PC-3 (cell line): ENCODE measurements at regions not wholly inside any gene's neighbourhood (a gene's known extent, or its start where the extent isn't known, plus 50 kb on each side); places are given as distances from the start of the nearest gene placed in this dataset.

Experiments used
- CTCF ChIP-seq: fragments of 300-600 bp; sonication (generic); conservative IDR thresholded peaks from 2 replicates; pipeline ENCODE4 v1.5.1; 2017; ENCODE audit warnings: antibody characterized with exemption, low read depth, mild to moderate bottlenecking, low read length
- EZH2 ChIP-seq: fragments of 300-600 bp; sonication (generic); IDR thresholded peaks from one replicate; pipeline ENCODE4 v1.6.1; 2017; ENCODE audit warnings: antibody characterized with exemption, mild to moderate bottlenecking, low read length; ENCODE audit not compliant: unreplicated experiment

DNA sequence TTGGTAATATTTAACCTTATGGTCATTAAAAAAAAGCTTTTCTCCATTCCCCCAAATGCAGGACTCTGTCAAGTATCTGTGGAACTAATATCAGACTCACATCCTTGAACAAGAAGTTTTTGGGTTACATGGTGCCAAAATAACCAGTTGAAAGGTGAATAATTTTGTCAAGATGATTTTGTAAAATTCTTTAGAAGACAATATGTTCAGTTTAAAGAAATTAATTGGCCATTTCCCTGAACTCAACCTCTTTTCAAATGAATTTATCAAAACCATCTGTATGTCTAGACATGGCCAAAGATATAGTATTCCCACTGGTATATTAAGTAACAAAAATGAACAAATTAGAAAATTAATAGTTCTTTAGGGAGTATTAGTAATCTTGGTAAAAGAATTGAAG, 280.5 kb downstream of the MBNL1 start:
- TF ChIP-seq CTCF, result no peak
- TF ChIP-seq EZH2, result no peak
